Muscle layer of colon (tissue), 2 donors: ENCODE measurements at regions not wholly inside any gene's neighbourhood (a gene's known extent, or its start where the extent isn't known, plus 50 kb on each side); places are given as distances from the start of the nearest gene placed in this dataset.
A peak's percentile ranks its signal among the peaks of the same experiment; 100 is the strongest.
"Not testable (repeated sequence)": the region's sequence is repeated elsewhere in the genome, so short reads cannot be mapped to it uniquely, and the experiment has no call there.

ENCODE experiments used
- H3K27ac ChIP-seq: one replicate; pipeline ENCODE4 v1.7.0; 2013; ENCODE audit warnings: low read depth, mild to moderate bottlenecking, low read length, moderate library complexity
- H3K27me3 ChIP-seq, 2 donors: one replicate each; pipeline ENCODE4 v1.7.0; 2013; ENCODE audit warnings: low read length in 2 of 2, mild to moderate bottlenecking in 2 of 2; ENCODE audit not compliant: insufficient read depth in 2 of 2, control insufficient read depth in 1 of 2
- H3K36me3 ChIP-seq: one replicate; pipeline ENCODE4 v1.7.0; 2013; ENCODE audit warnings: mild to moderate bottlenecking, low read length; ENCODE audit not compliant: insufficient read depth
- H3K4me1 ChIP-seq: one replicate; pipeline ENCODE4 v1.7.0; 2013; ENCODE audit warnings: mild to moderate bottlenecking, low read length; ENCODE audit not compliant: insufficient read depth
- H3K4me3 ChIP-seq, 2 donors: one replicate each; pipeline ENCODE4 v1.7.0; 2013; ENCODE audit warnings: low read length in 2 of 2, low read depth in 1 of 2, mild to moderate bottlenecking in 1 of 2, moderate library complexity in 1 of 2
- H3K9ac ChIP-seq: one replicate; pipeline ENCODE4 v1.7.0; 2013; ENCODE audit warnings: low read length
- H3K9me3 ChIP-seq: one replicate; pipeline ENCODE4 v1.7.0; 2013; ENCODE audit warnings: mild to moderate bottlenecking, low read length
- donor health status: abdominal sarcoma.
- donor health status: Adenocarcinoma of cecum.

GRCh38 chr3:30477149-30477921 lies 129.1 kb upstream of the TGFBR2 start:
- Histone ChIP-seq H3K9ac (no peak overlapping the region), H3K4me1 (peaks cover 29% of the 10 kb centered on the region), H3K27ac (no peak overlapping the region), H3K36me3 (no peaks in the 10 kb centered on the region), H3K27me3 (no peaks in the 10 kb centered on the region), H3K4me3 (no peak overlapping the region), H3K9me3 (no peaks in the 10 kb centered on the region)

DNA sequence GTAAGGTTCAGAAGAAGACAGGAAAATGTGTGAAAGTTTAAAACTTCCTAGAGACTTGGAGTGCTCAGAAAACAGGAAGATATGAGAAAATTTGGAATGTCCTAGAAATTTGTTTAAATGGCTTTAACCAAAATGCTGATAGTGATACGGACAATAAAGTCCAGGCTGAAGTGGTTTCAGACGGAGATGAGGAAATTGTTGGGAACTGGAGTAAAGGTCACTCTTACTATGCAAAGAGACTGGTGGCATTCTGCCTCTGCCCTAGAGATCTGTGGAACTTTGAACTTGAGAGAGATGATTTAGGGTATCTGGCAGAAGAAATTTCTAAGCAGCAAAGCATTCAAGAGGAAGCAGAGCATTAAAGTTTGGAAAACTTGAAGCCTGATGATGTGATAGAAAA lies 126.7 kb upstream of the TGFBR2 start:
- not testable (repeated sequence) for H3K9ac ChIP-seq, H3K4me3 ChIP-seq, H3K9me3 ChIP-seq, H3K27me3 ChIP-seq, H3K36me3 ChIP-seq, H3K27ac ChIP-seq
- H3K4me1 ChIP-seq: peaks cover 29% of the 10 kb centered on the region

DNA sequence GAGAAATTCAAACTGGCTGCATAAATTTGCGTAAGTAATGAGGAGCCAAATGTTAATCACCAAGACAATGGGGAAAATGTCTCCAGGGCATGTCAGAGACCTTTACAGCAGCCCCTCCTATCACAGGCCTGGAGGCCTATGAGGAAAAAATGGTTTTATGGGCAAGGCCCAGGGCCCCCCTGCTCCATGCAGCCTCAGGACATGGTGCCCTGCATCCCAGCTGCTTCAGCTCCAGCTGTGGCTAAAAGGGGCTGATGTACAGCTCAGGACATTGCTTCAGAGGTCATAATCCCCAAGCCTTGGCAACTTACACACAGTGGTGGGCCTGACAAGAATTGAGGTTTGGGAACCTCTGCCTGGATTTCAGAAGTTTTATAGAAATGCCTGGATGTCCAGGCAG lies 126.2 kb upstream of the TGFBR2 start:
- not testable (repeated sequence) for H3K9me3 ChIP-seq, H3K27me3 ChIP-seq, H3K4me3 ChIP-seq, H3K36me3 ChIP-seq, H3K9ac ChIP-seq, H3K27ac ChIP-seq
- peaks cover 29% of the 10 kb centered on the region for H3K4me1 ChIP-seq

GRCh38 chr3:30480587-30480986 lies 125.8 kb upstream of the TGFBR2 start:
- no peak overlapping the region for H3K9ac ChIP-seq
- no peaks in the 10 kb centered on the region for H3K27me3 ChIP-seq
- peaks cover 29% of the 10 kb centered on the region for H3K4me1 ChIP-seq
- H3K27ac ChIP-seq: no peak overlapping the region
- no peaks in the 10 kb centered on the region for H3K9me3 ChIP-seq
- no peaks in the 10 kb centered on the region for H3K36me3 ChIP-seq
- H3K4me3 ChIP-seq: no peak overlapping the region

- Histone ChIP-seq H3K27ac (no peak overlapping the region), H3K4me1 (peaks cover 35% of the 10 kb centered on the region), H3K4me3 (no peak overlapping the region), H3K9me3 (no peaks in the 10 kb centered on the region), H3K36me3 (no peaks in the 10 kb centered on the region), H3K27me3 (no peaks in the 10 kb centered on the region), H3K9ac (no peak overlapping the region)
Observed at GRCh38 chr3:30481241-30481640, 125.2 kb upstream of the TGFBR2 start.

- not testable (repeated sequence) for H3K27ac ChIP-seq, H3K9me3 ChIP-seq, H3K4me3 ChIP-seq, H3K27me3 ChIP-seq, H3K9ac ChIP-seq, H3K36me3 ChIP-seq
- H3K4me1 ChIP-seq: peaks cover 28% of the 10 kb centered on the region
Observed at GRCh38 chr3:30484229-30484628, 122.2 kb upstream of the TGFBR2 start.

DNA sequence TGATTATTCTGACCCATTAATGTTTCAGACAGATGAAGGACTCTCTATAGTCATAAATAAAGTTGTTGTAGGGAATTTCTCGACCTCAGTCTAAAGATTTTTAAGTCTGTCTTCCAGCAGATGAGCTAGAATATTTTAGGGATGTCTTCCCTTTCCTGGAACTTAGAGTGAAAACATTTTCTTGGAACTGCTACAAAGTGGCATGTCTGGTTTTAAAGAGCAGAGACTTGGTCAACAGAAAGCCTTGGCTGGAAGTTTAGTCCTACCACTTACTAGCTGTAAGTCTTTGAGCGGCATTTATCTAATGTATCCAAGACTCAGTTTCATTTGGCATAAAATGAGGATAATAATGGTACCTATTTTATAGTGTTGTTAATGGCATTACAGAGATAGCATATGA lies 120.0 kb upstream of the TGFBR2 start:
- Histone ChIP-seq H3K9ac (no peak overlapping the region), H3K27ac (peak overlapping the region; percentile 74), H3K36me3 (no peaks in the 10 kb centered on the region), H3K4me1 (peaks cover 16% of the 10 kb centered on the region), H3K27me3 (no peaks in the 10 kb centered on the region), H3K4me3 (no peak overlapping the region), H3K9me3 (no peaks in the 10 kb centered on the region)

GRCh38 chr3:30488070-30488756 lies 118.2 kb upstream of the TGFBR2 start:
- Histone ChIP-seq H3K4me3 (no peak overlapping the region), H3K27me3 (no peaks in the 10 kb centered on the region), H3K4me1 (peaks cover 28% of the 10 kb centered on the region), H3K9ac (no peak overlapping the region), H3K36me3 (no peaks in the 10 kb centered on the region), H3K9me3 (no peaks in the 10 kb centered on the region), H3K27ac (no peak overlapping the region)

DNA sequence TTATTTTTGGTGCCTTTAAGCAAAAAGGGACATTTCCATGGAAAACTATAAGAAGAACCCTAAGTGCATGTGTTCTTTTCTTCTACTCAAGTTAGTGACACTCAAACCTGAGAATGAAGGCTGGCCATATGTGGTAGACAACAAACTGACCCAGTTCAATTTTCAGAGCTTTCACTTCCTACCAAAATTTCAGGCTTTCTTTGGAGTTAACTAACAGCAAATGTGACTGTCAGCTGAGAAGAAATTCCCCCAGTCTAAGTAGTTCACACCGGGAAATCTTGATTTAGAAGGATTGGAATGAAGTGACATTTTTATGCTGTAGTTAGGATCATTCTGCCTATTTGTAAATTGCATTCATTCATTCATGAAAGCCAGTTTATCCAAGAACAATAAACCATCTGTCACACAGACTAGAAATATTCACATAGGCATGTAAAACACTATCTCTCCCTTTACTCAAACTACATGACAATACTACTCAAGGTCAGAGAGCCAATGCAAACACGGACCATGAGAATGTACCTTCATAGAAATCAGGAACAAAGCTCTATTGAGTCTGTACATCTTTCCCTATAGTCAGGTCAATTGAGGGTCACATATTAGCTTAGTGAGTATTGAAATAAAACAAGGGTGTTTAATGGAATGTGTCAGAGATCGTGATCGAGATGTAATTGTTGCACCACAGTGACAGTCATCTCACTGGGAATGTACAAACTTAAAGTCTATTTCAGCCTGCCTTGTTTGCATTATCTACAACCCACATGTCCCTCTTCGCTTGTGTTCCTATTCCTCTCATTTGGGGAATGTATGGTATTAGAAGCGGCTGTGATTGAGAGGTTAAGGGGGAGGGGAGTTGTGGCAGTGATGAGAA lies 113.8 kb upstream of the TGFBR2 start:
- Histone ChIP-seq H3K27ac (peak overlapping the region; percentile 69), H3K27me3 (no peaks in the 10 kb centered on the region), H3K4me3 (no peak overlapping the region), H3K9ac (no peak overlapping the region), H3K36me3 (no peaks in the 10 kb centered on the region), H3K4me1 (peaks cover 54% of the 10 kb centered on the region), H3K9me3 (no peaks in the 10 kb centered on the region)

- peak overlapping the region; percentile 69 for H3K27ac ChIP-seq
- no peak overlapping the region for H3K9ac ChIP-seq
- H3K27me3 ChIP-seq: no peaks in the 10 kb centered on the region
- H3K4me3 ChIP-seq: no peak overlapping the region
- H3K9me3 ChIP-seq: no peaks in the 10 kb centered on the region
- H3K4me1 ChIP-seq: peaks cover 68% of the 10 kb centered on the region
- H3K36me3 ChIP-seq: no peaks in the 10 kb centered on the region
Observed at GRCh38 chr3:30493911-30494311, 112.5 kb upstream of the TGFBR2 start.
